Osteocyte (in vitro differentiated cells): ENCODE measurements at regions not wholly inside any gene's neighbourhood (a gene's known extent, or its start where the extent isn't known, plus 50 kb on each side); places are given as distances from the start of the nearest gene placed in this dataset.

Source experiments
- DNase-seq: peaks from one replicate; pipeline ENCODE4 v3.0.0; 2021; ENCODE audit warnings: mixed read lengths; ENCODE audit not compliant: unreplicated experiment; ENCODE audit errors: extremely low spot score
- H3K27ac Mint-ChIP-seq: one replicate; pipeline ENCODE4 v1.8.0; 2021; ENCODE audit warnings: mild to moderate bottlenecking, mixed read lengths; ENCODE audit not compliant: unreplicated experiment
- H3K27me3 Mint-ChIP-seq: one replicate; pipeline ENCODE4 v1.8.0; 2021; ENCODE audit warnings: mixed read lengths; ENCODE audit not compliant: unreplicated experiment
- H3K36me3 Mint-ChIP-seq: one replicate; pipeline ENCODE4 v1.8.0; 2021; ENCODE audit warnings: mixed read lengths; ENCODE audit not compliant: unreplicated experiment
- H3K4me1 Mint-ChIP-seq: one replicate; pipeline ENCODE4 v1.8.0; 2021; ENCODE audit warnings: mixed read lengths; ENCODE audit not compliant: unreplicated experiment
- H3K4me3 Mint-ChIP-seq: one replicate; pipeline ENCODE4 v1.8.0; 2021; ENCODE audit warnings: mild to moderate bottlenecking, moderate library complexity, mixed read lengths; ENCODE audit not compliant: unreplicated experiment
- H3K9me3 Mint-ChIP-seq: one replicate; pipeline ENCODE4 v1.8.0; 2021; ENCODE audit warnings: mixed read lengths; ENCODE audit not compliant: unreplicated experiment
- CTCF ChIP-seq: fragments of 200-600 bp; sonication (generic); IDR thresholded peaks from 2 replicates; pipeline ENCODE4 v1.5.0; 2021; ENCODE audit warnings: antibody characterized with exemption, mild to moderate bottlenecking, moderate library complexity

- no peak for DNase-seq
- no peak overlapping the region for H3K27ac Mint-ChIP-seq
- H3K27me3 Mint-ChIP-seq = peaks cover 8% of the 10 kb centered on the region
- peaks cover 17% of the 10 kb centered on the region for H3K9me3 Mint-ChIP-seq
- TF ChIP-seq CTCF = no peak
- no peaks in the 10 kb centered on the region for H3K36me3 Mint-ChIP-seq
- no peak overlapping the region for H3K4me3 Mint-ChIP-seq
- no peaks in the 10 kb centered on the region for H3K4me1 Mint-ChIP-seq
Observed at GRCh38 chr11:70744396-70745185, 346.3 kb downstream of the CTTN start.

- Mint-ChIP-seq H3K36me3 (no peaks in the 10 kb centered on the region), H3K27me3 (peaks cover 8% of the 10 kb centered on the region), H3K4me3 (no peak overlapping the region), H3K9me3 (peaks cover 20% of the 10 kb centered on the region), H3K27ac (no peak overlapping the region), H3K4me1 (no peaks in the 10 kb centered on the region)
- no peak for DNase-seq
- no peak for TF ChIP-seq CTCF
Observed at GRCh38 chr11:70745451-70745850, 347.1 kb downstream of the CTTN start.

- Mint-ChIP-seq H3K27me3 (peaks cover 8% of the 10 kb centered on the region), H3K27ac (no peak overlapping the region), H3K9me3 (peaks cover 22% of the 10 kb centered on the region), H3K4me1 (no peaks in the 10 kb centered on the region), H3K4me3 (no peak overlapping the region), H3K36me3 (no peaks in the 10 kb centered on the region)
- DNase-seq = no peak
- no peak for TF ChIP-seq CTCF
Observed at GRCh38 chr11:70745941-70746340, 347.6 kb downstream of the CTTN start.

GRCh38 chr11:70746351-70746750, 348.0 kb downstream of the CTTN start:
- TF ChIP-seq CTCF = no peak
- Mint-ChIP-seq H3K9me3 (peaks cover 26% of the 10 kb centered on the region), H3K36me3 (no peaks in the 10 kb centered on the region), H3K27ac (no peak overlapping the region), H3K27me3 (peaks cover 8% of the 10 kb centered on the region), H3K4me3 (no peak overlapping the region), H3K4me1 (no peaks in the 10 kb centered on the region)
- no peak for DNase-seq

- H3K9me3 Mint-ChIP-seq = peaks cover 26% of the 10 kb centered on the region
- DNase-seq = no peak
Observed at GRCh38 chr11:70747285-70747684, 349.0 kb downstream of the CTTN start.

More at GRCh38 chr11:70747285-70747684, 349.0 kb downstream of the CTTN start:
- no peak overlapping the region for H3K4me3 Mint-ChIP-seq
- no peak for TF ChIP-seq CTCF
- no peaks in the 10 kb centered on the region for H3K4me1 Mint-ChIP-seq
- H3K27ac Mint-ChIP-seq = no peak overlapping the region
- peaks cover 3% of the 10 kb centered on the region for H3K27me3 Mint-ChIP-seq
- H3K36me3 Mint-ChIP-seq = no peaks in the 10 kb centered on the region
